HG02798 (cell line): ENCODE measurements at regions not wholly inside any gene's neighbourhood (a gene's known extent, or its start where the extent isn't known, plus 50 kb on each side); places are given as distances from the start of the nearest gene placed in this dataset.
"Not testable (repeated sequence)": the region's sequence is repeated elsewhere in the genome, so short reads cannot be mapped to it uniquely, and the experiment has no call there.

Experiments used
- ATAC-seq: cut with Tn5 transposase; IDR thresholded peaks from one replicate; pipeline ENCODE4 v1.9.1; 2021; ENCODE audit warnings: mild to moderate bottlenecking; ENCODE audit not compliant: unreplicated experiment, poor library complexity

DNA sequence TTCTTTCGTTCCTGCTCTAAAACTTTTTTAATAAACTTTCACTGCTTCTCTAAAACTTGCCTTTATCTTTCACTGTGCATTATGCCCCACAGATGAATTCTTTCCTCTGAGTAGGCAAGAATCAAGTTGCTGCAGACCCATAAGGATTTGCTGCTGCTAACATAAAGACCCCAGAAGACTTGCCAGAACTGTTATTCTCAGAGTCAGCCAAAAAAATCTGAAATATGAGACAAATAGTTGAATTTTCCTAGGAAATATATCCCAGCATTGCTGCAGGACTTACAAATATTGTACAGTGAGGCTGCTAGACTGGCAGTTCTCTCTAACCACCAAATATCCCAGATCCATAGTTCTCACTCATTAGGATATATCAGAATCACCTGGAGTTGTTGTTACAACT lies 349.1 kb upstream of the FLRT2 start:
- no peak for ATAC-seq

DNA sequence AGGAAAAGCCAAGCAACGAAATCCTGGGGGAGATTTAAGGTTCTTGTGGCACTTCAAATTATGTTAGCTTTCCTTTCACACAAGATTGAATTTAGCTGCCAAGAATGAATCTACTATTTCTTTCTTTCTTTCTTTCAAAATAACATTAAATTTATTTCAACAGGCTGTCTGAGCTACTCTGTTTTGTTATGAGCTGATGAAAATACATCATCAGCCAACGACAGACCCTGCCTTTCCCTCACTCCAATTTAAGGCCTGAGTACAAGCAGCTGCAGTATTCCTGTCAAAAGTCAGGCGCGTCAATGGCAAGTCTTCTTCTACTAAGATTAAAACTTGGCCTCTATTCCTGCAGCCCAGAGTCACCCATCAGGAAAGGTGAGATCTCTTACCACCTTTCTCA lies 347.7 kb upstream of the FLRT2 start:
- no peak for ATAC-seq

DNA sequence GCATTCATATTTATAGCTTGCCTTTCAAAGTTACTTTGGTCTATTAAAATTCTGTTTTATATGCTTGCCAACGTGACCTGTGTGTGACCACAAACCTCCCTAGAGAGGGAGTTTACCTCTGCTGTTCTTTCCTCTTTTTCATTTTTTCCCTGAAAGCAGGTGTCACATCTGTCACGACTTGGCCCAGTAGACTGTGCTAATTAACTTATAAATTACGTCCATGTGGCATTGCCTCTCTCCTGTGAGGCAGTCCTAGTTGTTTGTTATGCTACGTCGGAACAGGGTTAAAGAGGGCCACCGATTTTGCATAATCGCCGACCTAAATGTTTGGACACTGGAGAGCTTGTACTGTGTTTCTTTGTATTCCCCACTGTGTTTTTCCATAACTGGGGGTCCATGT lies 343.9 kb upstream of the FLRT2 start:
- ATAC-seq: no peak

DNA sequence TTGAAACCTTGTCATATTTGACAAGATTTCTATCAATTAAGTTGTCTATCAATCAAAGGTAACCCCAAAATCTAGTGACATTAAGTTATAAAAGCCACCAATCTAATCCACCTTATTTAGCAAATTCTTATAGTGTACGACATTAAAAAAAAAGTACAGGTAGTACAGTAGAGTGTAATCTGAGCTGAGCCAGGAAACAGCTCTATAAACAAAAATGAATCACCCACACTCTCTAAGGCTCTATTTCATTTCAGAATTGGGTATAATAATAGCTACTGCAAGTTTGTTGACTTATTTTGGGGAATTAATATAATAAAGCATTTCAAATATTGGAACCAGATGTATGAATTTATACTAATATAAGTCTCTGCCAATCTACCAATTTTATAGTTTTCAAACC lies 342.4 kb upstream of the FLRT2 start:
- ATAC-seq: no peak

DNA sequence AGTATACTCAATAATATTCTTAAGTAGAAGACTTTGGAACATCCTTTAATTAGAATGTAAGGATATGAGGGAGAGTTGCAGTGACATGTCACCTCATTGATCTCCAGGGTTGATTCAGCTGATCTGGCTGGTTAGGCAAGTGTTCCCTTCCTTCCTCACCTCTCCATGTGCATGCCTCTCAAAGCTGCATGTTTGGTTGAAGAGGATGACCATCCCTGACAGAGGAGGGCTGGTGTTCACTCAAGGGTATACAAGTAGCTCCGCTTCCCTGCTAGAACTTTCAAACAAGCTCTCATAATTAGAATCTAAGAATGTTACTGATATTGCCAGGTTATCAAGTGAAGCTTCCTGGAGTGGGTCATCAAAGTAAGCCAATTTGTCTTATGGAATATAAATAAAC lies 341.1 kb upstream of the FLRT2 start:
- no peak for ATAC-seq

DNA sequence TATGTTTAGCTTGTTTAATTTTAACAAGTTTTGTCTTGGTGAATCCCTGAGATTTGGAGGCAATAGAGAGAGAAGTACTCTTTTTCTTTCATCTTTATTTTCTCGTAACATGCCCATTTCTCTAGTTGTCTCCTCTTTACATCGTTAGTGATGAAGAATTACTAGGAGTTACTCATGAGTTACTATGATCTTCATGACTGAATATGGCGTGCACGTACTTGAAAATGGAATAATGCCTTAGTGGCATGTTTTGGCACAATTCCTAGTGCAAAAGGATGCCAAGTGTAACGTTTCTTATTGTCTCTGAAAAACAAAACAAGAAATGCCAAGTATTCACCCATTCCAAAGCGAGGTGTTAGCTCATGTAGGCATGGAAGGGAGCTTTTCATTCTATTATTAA lies 340.7 kb upstream of the FLRT2 start:
- not testable (repeated sequence) for ATAC-seq

DNA sequence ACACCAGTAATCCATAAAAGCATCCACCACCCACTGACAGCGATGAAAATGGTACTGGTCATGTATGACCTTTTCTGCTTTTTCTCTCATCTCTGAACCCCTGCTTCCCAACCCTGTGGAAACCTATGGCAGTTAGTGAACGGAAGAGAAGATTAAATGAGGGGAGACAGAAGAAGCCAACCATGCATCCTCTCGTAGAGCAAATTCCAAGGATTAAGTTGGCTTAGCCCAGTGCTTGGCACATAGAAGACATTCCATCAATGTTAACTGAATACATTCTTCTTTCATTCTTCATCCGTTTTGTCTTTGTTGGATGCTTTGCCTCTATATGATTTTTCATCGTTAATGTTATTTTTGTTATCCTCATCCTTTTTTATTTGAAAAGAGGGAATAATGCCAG lies 339.7 kb upstream of the FLRT2 start:
- no peak for ATAC-seq

DNA sequence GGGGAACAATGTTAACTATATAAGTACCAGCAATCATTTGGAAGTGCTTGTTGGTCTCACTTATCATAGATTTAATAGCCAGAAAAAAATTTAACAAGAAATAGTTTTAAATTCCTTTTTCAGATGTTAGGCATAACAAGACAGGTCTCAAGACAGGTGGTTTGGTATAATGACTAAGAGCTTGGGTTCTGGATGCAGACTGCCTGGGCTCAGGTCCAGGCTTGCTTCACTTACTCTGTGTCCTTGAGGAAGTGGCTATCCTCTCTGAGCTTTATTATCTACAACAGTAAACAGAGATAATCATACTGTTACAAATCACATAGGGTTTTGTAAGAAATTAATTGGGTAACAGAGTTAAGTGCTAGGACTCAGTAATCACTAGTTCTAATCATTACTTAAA lies 338.0 kb upstream of the FLRT2 start:
- ATAC-seq: no peak

DNA sequence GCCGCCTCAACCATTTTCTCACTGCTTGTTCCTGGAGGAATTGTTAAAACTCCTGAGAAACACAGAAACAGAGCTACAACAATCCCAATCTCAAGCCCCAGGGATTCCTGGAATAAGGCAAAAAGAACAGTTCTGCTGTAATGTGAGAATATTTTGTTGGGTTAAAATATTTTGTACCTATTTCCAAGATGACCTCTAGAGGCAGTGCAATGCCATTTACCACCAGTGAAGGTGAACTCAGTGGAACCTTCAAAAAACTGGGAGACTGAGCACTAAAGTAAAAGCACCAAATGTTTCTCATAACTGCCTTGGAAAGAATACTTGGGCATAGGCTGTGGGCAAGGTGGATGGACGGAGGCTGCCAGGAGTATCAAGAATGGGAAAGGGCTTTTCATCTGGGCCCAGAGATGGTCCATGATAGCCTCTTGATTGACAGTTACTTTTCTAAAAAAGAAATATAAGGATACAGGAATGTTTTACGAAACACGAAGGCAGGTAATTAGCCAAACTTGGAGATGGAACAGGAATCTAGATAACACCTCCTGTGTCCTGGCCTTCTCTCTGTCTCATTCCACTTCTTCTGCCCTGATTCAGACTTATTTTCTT lies 334.0 kb upstream of the FLRT2 start:
- ATAC-seq: no peak

DNA sequence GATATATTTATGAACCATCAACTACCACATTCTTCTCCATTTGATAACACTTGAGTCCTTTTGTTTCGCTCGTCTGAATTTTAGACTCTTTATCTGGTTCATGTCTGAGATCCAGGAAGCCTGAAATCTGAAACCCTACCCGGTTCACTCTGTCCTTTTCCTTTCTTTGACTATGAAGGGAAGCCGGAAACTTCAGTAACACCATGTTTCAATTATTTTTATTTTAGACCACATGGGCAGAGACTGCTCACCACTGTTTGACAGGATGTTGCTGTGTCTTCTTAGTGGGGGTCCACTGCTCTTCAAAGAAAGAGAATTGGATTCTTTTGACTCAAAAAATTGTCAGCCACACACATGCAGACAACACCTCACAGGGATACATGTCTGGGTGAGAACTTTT lies 331.9 kb upstream of the FLRT2 start:
- no peak for ATAC-seq

DNA sequence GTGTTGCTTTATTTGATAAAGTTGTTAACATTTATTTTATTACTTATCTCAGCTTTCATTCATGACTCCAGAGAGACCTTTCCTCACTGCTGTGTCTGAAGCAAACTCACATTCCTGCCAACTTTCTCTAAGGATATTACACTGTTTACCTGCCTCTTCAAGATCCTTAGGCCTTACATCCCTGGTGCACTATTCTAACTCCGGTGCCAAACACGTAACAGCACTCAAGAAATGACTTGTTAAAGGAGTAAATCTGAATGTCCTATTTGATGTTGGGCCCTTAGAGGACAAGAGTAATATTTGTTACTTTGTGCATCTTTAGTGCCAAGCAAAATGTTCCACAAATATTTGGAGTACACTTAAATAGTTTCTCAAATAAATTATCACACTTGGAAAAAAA lies 324.1 kb upstream of the FLRT2 start:
- ATAC-seq: no peak

DNA sequence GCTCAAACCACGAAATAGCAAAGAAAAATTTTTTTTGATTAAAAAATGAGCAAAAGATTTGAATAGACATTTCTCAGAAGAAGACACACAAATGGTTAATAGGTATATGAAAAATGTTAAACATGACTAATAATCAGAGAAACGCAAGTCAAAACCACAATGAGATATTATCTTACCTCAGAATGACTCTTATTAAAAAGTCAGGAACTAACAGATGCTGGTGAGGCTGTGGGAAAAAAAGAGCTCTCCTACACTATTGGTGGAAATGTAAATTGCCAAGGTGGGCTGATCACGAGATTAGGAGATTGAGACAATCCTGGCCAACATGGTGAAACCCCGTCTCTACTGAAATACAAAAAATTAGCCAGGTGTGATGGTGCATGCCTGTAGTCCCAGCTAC lies 315.5 kb upstream of the FLRT2 start:
- ATAC-seq: no peak

DNA sequence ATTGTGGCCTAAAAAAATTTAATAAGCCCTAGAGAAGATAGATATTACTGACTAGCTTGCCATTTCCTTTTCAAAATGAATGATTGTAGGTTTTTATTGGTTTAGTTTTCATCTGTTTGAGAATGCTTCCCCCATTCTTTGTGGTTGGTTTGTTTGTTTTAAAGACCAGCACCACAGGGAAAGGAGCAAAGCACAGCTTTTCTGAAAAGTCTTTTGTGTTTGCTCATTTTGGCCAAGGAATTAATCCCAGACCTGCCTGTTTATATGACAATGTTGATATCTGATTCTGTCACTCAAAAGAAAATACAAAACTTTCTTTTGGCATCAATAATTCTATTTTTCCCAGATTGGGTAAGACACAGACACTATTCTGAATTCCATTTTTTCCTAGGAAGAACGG lies 312.5 kb upstream of the FLRT2 start:
- ATAC-seq: no peak

DNA sequence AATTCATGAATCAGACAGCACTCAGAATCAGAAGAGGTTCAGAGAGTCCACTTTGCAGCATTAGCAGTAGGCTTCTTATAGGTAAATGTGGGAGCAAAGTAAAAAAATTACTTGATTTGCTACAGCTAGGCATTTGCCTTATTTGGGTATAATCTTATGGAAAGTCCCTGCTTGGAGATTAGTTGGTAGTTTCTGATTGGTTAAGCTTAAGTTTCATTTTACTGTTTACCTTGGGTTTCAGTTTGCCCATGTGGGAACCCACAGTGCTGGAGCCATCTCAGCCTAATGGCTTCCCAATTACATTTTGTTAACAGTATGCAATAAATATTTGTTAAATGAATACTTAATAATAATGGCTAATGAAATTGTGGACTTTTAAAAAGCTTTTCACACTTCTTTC lies 311.0 kb upstream of the FLRT2 start:
- ATAC-seq: no peak

DNA sequence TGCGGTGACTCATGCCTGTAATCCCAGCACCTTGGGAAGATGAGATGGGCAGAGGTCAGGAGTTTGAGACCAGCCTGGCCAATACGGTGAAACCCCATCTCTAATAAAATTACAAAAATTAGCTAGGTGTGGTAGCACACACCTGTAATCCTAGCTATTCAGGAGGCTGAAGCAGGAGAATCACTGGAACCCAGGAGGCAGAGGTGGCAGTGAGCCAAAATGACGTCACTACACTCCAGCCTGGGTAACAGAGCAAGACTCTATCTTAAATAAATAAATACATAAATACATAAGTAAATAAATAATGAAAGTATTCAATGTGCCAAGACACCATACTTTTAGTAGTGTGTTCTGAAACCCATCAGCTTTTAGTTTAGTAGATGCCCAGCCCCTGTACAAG lies 308.1 kb upstream of the FLRT2 start:
- no peak for ATAC-seq

DNA sequence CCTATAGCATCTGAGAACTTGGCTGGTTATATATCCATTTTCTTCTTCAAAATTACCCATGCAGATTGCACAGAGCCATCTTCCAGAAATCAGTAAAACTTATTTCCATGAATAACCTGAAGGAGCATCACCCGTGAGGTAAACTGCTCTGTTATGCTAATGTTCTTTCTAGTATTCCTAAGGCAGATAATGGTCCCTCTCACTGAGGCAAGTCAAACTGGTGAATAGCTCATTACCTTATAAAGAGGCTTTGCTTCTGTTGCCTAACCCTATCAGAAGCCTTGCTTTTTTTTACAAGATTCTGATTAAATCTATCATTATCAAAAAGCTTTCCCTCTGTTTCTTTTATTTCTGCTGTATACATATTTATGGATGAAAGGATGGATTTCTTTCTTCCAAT lies 307.6 kb upstream of the FLRT2 start:
- no peak for ATAC-seq

DNA sequence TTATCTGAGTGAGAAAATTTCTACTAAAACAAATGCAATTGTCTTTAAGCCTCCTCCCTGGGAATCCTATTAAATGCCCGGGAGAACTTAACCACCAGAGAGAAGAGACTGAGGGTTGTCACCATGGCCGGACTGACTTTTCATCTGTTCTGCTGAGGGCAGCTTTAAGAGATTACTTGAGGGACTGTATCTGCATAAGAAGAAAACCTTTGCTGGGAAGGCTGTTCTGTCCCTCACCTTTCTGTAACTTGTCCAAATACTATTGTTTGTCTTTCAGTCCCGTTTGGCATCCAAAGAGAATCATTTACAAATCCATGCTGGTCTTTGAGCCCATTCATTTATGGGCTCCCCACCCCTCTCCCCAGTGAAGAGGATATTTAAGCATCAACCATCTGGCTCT lies 306.3 kb upstream of the FLRT2 start:
- ATAC-seq: no peak

DNA sequence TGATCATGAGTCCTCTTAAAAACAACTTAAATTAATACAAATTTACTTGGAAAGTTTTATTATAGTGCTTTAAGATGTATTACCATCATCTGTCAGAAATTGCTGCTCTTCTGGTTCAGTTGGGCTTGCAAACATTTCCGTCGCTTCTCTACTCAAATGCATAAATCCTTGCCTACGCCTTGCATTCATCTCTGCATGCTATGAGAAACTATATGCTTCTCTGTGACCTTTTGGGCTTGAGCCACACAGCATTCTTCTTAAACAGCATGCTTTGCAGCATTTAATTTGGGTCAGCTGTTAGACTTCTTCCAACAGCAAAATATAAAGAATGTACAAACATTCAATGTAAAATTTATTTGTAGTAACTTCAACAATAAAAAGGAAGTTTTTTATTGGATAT lies 305.7 kb upstream of the FLRT2 start:
- no peak for ATAC-seq

DNA sequence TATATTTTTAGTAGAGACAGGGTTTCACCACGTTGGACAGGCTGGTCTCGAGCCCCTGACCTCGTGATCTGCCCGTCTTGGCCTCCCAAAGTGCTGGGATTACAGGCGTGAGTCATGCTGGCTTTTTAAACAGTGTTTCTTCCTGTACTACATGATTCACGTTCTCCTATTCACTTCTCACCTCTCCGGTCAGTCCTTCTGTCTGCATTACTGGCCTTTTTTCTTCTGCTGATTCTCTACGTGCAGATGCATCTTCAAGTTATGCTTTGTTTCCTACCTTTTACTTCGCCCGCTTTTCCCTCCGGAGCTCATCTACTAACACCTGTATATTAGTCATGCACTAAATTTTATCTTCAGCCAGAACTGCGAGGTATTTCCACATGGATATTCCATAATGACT lies 296.2 kb upstream of the FLRT2 start:
- no peak for ATAC-seq

DNA sequence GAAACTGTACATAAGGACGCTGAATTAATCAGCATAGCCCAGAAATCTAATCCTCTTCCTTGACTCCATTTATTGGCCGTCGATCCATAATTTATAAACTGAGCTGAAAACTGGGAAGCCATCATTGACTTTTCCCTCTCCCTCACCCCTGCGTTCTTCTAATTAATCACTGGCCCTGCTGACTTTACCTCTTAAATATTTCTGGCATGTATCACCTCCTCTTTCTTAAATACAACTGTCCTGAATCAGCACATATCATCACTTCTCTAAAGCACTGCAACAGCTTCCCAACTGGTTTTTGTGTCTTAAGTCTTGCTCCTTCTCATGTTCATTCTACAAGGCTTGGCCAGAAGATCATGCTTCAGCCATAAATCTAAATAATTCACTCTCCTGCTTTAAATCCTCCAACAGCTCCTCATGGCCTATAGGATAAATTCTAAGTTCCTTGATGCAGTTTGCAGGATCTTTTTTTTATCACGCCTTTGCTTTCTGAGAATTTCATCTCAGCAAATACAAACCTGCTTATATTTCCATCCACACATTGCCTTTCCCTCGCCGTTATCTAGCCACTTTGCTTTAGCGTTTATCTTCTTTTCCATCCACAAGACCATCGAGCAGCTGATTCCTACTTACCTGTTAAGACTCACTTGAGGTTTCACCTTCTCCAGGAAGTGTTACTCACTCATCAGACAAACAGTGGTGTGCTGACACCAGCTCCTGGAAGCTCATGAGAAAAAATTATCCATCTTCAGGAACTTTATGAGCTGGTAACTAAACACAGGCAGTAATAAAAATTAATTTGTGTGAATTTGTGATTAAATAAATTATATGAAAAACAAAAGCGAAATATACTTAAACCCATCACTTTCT lies 295.6 kb upstream of the FLRT2 start:
- no peak for ATAC-seq

DNA sequence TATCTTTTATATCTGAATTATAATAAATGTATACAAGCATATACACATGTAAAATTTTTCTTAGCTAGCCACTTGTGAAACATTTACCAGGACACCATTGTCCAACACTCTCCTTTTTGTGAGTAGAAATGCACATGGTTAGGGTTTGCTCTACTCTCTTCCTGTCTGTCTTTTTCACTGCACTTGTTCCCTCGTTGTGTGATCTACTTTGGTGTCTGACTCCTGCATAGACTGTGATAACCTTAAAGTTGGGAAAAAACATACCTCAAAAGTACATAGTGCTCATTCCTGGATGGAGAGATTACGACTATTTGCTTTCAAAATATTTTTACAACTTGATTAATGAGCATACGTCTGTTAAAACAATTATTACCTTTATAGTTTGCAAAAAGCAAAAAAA lies 294.1 kb upstream of the FLRT2 start:
- no peak for ATAC-seq

DNA sequence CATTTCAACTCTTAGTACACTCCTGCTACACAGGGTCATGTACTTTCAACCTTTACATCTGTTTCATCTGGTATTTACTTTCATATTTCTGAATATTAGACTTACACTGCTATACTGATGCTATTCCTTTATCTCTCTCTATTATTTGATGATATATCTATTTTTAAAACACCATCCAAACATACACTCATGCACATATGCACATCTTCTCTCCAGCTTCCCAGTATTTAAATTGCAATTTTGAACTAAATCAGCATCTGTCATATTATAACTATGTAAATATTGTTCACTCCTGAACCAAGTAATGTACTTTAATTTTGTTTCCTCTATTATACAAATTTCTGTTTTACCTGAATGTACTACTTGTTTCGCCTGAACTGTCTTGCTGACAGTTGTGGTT lies 293.6 kb upstream of the FLRT2 start:
- no peak for ATAC-seq
